GM13977 (cell line): ENCODE measurements at regions not wholly inside any gene's neighbourhood (a gene's known extent, or its start where the extent isn't known, plus 50 kb on each side); places are given as distances from the start of the nearest gene placed in this dataset.
A peak's percentile ranks its signal among the peaks of the same experiment; 100 is the strongest.

Experiments
- DNase-seq: peaks from one replicate; pipeline ENCODE4 v3.0.0; 2012; ENCODE audit warnings: low spot score
- in situ Hi-C: fragments of 300-500 bp; cut with MboI; formaldehyde crosslinking; loops from one replicate; pipeline ENCODE4 v1.12.0; 2022; ENCODE audit warnings: low sequenced_read_pairs, low pct_unique_long_range_greater_than_20kb, mixed read lengths, inconsistent platforms; ENCODE audit not compliant: unreplicated experiment
- TF ChIP-seq, protein P1 (sequence below): IDR thresholded peaks from 2 replicates; pipeline ENCODE4 v1.5.1; 2012; ENCODE audit warnings: mild to moderate bottlenecking, control low read depth; ENCODE audit not compliant: insufficient read depth; ENCODE audit errors: extremely low read depth, missing control alignments

DNA sequence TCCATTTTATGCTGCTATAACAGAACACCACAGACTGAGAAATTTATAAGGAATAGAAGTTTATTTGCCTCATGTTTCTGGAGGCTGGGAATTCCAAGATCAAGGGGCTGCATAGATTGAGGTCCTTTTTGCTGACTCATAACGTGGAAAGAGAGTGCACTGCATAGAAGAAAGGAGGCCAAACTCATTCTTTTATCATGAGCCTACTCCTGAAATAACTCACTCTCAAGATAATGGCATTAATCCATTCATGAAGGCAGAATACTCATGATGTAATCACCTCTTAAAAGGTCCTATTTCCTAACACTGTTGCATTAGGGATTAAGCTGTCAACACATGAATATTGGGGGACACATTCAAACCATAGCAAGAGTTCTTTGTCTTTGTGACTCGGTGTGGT, 60.0 kb upstream of the FBXO33 start:
- no peak for DNase-seq
- in situ Hi-C loops, result no loop called here
- TF ChIP-seq, protein P1, sequence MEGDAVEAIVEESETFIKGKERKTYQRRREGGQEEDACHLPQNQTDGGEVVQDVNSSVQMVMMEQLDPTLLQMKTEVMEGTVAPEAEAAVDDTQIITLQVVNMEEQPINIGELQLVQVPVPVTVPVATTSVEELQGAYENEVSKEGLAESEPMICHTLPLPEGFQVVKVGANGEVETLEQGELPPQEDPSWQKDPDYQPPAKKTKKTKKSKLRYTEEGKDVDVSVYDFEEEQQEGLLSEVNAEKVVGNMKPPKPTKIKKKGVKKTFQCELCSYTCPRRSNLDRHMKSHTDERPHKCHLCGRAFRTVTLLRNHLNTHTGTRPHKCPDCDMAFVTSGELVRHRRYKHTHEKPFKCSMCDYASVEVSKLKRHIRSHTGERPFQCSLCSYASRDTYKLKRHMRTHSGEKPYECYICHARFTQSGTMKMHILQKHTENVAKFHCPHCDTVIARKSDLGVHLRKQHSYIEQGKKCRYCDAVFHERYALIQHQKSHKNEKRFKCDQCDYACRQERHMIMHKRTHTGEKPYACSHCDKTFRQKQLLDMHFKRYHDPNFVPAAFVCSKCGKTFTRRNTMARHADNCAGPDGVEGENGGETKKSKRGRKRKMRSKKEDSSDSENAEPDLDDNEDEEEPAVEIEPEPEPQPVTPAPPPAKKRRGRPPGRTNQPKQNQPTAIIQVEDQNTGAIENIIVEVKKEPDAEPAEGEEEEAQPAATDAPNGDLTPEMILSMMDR, result no peak

DNA sequence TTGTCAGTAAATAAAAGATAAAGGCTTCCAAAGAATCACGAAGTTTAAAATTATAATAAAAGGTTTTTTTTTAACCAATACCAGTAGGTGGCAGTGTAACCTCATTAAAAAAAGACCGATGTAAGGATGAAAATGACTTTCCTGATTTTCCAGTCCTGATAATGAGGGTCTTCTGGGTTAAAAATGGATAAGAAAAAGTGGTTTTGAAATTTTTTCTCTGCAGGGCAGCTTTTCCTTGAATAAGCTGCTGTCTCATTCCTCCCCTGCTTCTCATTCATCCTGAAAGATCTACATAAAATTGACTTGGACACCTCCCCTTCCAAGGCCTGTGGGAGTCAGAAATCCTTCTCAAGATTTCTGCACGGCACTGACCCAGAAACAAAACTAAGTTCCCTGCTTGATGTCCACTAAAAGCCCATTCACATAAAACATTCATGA, 58.9 kb upstream of the FBXO33 start:
- in situ Hi-C loops, result no loop called here
- DNase-seq, result no peak
- TF ChIP-seq, protein P1, result peak; percentile 37

DNA sequence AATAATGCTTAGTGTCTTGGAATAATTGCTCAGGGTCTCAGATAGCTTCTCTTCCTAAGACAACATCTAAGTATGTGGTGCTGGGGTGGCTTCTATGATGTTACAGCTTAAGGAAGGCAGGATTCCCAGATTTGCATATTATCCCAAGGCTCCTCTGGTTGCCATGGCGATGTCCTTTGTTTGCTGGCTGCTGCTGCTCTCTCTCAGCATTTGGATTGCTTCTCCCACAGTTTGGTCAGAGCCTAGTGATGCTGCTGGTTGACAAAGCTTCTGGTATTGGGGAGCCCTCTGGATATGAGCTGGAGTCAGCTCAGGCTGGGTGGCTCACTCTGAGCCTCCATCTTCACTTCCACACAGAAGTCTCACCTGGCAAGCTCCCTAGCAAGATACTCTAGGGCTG, 56.4 kb upstream of the FBXO33 start:
- TF ChIP-seq, protein P1, result no peak
- no peak for DNase-seq
- in situ Hi-C loops, result no loop called here

DNA sequence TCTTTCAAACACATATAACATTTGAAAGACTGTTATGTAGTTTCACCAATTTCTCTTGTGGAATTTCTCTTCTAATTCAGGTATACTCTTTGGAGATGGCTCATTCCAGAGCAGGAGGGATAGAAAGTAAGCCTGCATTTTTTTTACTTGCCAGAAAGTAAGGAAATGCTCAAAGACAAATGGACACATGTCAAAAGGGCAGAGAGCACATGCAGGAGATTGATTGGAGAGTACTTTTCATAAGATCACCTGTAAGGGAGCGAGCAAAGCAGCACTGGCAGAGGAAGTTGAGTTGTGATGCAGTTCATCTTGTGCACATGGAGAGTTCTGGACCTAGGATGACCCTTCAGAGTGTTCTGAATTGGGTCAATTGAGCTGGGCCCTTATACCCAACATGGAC, 51.4 kb upstream of the FBXO33 start:
- TF ChIP-seq, protein P1, result no peak
- DNase-seq, result no peak
- in situ Hi-C loops, result no loop called here
